WI38 (cell line): ENCODE measurements at regions not wholly inside any gene's neighbourhood (a gene's known extent, or its start where the extent isn't known, plus 50 kb on each side); places are given as distances from the start of the nearest gene placed in this dataset.

ENCODE experiments used
- H3K4me3 ChIP-seq: 2 replicates; pipeline ENCODE4 v1.5.1; 2011; ENCODE audit warnings: low read depth, mild to moderate bottlenecking, control low read depth, low read length
- CTCF ChIP-seq: IDR thresholded peaks from 2 replicates; pipeline ENCODE4 v1.5.1; 2012; ENCODE audit warnings: low read depth, mild to moderate bottlenecking, control low read depth, low read length

GRCh38 chr13:73844986-73845385 is 289.2 kb downstream of the KLF12 start:
- TF ChIP-seq CTCF = no peak
- H3K4me3 ChIP-seq = no peak overlapping the region

GRCh38 chr13:73842626-73843025 is 291.6 kb downstream of the KLF12 start:
- H3K4me3 ChIP-seq = no peak overlapping the region
- no peak for TF ChIP-seq CTCF

GRCh38 chr13:73842184-73842583 is 292.0 kb downstream of the KLF12 start:
- no peak for TF ChIP-seq CTCF
- H3K4me3 ChIP-seq = no peak overlapping the region

GRCh38 chr13:73837147-73837546 is 297.1 kb downstream of the KLF12 start:
- TF ChIP-seq CTCF = no peak
- no peak overlapping the region for H3K4me3 ChIP-seq

- TF ChIP-seq CTCF = peak; percentile 19; the same call in 1 of the 2 replicates
- H3K4me3 ChIP-seq = no peak overlapping the region
Observed at GRCh38 chr13:73835138-73835721, 299.0 kb downstream of the KLF12 start.

GRCh38 chr13:73833325-73834070 is 300.7 kb downstream of the KLF12 start:
- TF ChIP-seq CTCF = no peak

GRCh38 chr13:73832825-73833224 is 301.4 kb downstream of the KLF12 start:
- H3K4me3 ChIP-seq = no peak overlapping the region
- TF ChIP-seq CTCF = no peak

More at GRCh38 chr13:73833325-73834070, 300.7 kb downstream of the KLF12 start:
- no peak overlapping the region for H3K4me3 ChIP-seq
